HL-60 (cell line): ENCODE measurements at regions not wholly inside any gene's neighbourhood (a gene's known extent, or its start where the extent isn't known, plus 50 kb on each side); places are given as distances from the start of the nearest gene placed in this dataset.

Source experiments
- DNase-seq, 2 experiments: peaks; one replicate each; pipeline ENCODE4 v3.0.0-alpha.2; 2010 to 2020; ENCODE audit warnings: low read depth in 1 of 2, low spot score in 1 of 2
- H3K27ac ChIP-seq: fragments of 250-450 bp; sonication (Bioruptor Pico); replicated peaks from 2 replicates; pipeline ENCODE4 v1.5.1; 2020; ENCODE audit warnings: mild to moderate bottlenecking, moderate library complexity
- H3K27me3 ChIP-seq: fragments of 250-450 bp; sonication (Bioruptor Pico); 2 replicates; pipeline ENCODE4 v1.5.1; 2021; ENCODE audit warnings: mild to moderate bottlenecking, moderate library complexity; ENCODE audit not compliant: insufficient read depth, poor library complexity, severe bottlenecking
- H3K4me3 ChIP-seq: replicated peaks from 2 replicates; pipeline ENCODE4 v1.5.1; 2011; ENCODE audit warnings: mild to moderate bottlenecking, control low read depth, low read length; ENCODE audit not compliant: insufficient read depth
- GABPA ChIP-seq: IDR thresholded peaks from 2 replicates; pipeline ENCODE4 v1.6.1; 2012; ENCODE audit warnings: low read depth
- POLR2AphosphoS5 ChIP-seq: IDR thresholded peaks from 2 replicates; pipeline ENCODE4 v1.6.1; 2012; ENCODE audit warnings: low read depth
- SPI1 ChIP-seq: IDR thresholded peaks from 2 replicates; pipeline ENCODE4 v1.6.1; 2012; ENCODE audit warnings: low read depth, mild to moderate bottlenecking, borderline replicate concordance
- TF ChIP-seq, protein P1 (sequence below): IDR thresholded peaks from 2 replicates; pipeline ENCODE4 v1.6.1; 2012; ENCODE audit warnings: low read depth; ENCODE audit not compliant: insufficient replicate concordance
- TF ChIP-seq, protein P2 (sequence below): IDR thresholded peaks from one replicate; pipeline ENCODE4 v1.5.1; 2011; ENCODE audit warnings: low read length, control low read depth, inconsistent platforms; ENCODE audit not compliant: insufficient read depth

DNA sequence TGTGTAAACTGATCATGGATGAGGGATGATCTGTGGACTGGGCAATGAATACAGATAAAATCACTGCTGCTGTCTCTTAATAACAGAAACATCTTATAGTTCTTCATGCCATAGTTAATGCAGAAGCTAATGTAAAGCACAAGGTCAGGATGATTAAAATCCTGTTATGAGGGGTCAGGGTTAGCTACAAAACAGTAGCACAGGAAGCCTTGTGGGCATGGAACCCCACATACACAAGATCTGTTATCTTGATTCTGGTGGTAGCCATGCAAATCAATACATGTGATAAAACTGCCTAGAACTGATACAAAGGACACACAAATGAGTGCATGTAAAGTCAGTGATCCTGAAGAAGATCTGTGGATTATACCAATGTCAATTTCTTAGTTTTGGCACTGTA lies 96.4 kb downstream of the KLF12 start:
- Histone ChIP-seq H3K27me3 (no peaks in the 10 kb centered on the region), H3K27ac (no peak overlapping the region), H3K4me3 (no peak overlapping the region)
- DNase-seq, result no peak
- TF ChIP-seq, protein P1, sequence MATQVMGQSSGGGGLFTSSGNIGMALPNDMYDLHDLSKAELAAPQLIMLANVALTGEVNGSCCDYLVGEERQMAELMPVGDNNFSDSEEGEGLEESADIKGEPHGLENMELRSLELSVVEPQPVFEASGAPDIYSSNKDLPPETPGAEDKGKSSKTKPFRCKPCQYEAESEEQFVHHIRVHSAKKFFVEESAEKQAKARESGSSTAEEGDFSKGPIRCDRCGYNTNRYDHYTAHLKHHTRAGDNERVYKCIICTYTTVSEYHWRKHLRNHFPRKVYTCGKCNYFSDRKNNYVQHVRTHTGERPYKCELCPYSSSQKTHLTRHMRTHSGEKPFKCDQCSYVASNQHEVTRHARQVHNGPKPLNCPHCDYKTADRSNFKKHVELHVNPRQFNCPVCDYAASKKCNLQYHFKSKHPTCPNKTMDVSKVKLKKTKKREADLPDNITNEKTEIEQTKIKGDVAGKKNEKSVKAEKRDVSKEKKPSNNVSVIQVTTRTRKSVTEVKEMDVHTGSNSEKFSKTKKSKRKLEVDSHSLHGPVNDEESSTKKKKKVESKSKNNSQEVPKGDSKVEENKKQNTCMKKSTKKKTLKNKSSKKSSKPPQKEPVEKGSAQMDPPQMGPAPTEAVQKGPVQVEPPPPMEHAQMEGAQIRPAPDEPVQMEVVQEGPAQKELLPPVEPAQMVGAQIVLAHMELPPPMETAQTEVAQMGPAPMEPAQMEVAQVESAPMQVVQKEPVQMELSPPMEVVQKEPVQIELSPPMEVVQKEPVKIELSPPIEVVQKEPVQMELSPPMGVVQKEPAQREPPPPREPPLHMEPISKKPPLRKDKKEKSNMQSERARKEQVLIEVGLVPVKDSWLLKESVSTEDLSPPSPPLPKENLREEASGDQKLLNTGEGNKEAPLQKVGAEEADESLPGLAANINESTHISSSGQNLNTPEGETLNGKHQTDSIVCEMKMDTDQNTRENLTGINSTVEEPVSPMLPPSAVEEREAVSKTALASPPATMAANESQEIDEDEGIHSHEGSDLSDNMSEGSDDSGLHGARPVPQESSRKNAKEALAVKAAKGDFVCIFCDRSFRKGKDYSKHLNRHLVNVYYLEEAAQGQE, result no peak
- TF ChIP-seq, protein P2, sequence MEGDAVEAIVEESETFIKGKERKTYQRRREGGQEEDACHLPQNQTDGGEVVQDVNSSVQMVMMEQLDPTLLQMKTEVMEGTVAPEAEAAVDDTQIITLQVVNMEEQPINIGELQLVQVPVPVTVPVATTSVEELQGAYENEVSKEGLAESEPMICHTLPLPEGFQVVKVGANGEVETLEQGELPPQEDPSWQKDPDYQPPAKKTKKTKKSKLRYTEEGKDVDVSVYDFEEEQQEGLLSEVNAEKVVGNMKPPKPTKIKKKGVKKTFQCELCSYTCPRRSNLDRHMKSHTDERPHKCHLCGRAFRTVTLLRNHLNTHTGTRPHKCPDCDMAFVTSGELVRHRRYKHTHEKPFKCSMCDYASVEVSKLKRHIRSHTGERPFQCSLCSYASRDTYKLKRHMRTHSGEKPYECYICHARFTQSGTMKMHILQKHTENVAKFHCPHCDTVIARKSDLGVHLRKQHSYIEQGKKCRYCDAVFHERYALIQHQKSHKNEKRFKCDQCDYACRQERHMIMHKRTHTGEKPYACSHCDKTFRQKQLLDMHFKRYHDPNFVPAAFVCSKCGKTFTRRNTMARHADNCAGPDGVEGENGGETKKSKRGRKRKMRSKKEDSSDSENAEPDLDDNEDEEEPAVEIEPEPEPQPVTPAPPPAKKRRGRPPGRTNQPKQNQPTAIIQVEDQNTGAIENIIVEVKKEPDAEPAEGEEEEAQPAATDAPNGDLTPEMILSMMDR, result no peak
- TF ChIP-seq POLR2AphosphoS5, result no peak

DNA sequence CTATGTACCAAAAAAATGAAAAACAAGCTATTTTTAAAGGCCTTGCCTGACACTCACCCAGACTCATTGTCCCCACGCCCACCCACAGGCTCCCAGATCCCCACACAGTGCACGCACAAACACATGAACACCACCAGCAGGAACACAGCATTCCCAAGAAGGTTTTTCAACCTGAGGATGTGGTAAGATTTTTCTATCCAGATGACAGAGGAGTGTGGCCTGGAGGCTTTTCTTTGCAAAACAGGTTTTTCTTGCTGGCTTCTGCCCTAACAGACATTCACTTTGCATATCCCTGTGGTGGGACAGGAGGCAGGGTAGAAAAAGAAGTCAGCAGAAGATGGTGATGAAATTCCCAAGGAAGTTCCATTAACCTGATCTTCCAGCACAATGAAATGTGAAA lies 97.8 kb downstream of the KLF12 start:
- Histone ChIP-seq H3K27ac (no peak overlapping the region), H3K27me3 (no peaks in the 10 kb centered on the region), H3K4me3 (no peak overlapping the region)
- no peak for TF ChIP-seq GABPA
- no peak for DNase-seq

DNA sequence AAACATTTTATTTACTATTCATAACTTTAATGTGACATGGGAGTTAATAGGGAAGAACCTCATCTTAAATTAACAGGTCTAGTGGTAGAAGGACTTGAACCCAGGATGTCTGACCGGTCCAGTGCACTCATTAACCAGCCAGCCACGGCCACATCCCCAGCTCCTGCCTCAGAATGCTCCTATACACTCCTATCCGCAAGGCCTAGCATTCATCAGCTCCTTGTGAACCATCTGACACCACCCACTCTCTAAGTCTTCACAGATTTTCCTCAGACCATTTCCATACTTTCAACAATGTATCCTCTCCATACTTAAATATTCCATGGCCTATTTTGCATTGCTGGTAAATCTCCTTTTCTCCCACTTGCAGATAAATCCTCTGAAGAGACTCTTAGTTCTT lies 98.3 kb downstream of the KLF12 start:
- Histone ChIP-seq H3K27me3 (no peaks in the 10 kb centered on the region), H3K27ac (no peak overlapping the region), H3K4me3 (no peak overlapping the region)
- DNase-seq, result no peak
- TF ChIP-seq, protein P2, result no peak
- TF ChIP-seq, protein P1, result no peak
- TF ChIP-seq GABPA (no peak), SPI1 (no peak), POLR2AphosphoS5 (no peak)

DNA sequence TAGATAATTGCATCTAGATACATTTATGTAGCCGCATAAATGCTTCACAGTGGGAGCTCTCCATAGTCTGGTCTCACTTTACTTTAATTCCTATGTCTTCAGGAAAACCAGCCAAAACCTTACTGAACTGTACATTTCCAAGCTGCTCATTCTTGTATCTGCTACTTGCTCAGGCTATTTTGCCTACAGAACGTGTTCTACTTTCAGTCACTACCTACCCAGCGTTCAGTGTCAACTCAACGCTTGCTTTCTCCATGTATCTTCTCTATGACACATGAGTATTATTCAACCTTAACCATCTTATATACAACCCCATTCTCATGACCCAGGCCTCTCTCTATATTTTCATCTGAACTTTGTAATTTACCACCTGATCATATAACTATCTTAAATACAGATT lies 101.9 kb downstream of the KLF12 start:
- H3K27ac ChIP-seq, result no peak overlapping the region
- TF ChIP-seq POLR2AphosphoS5 (no peak), SPI1 (no peak), GABPA (no peak)
- TF ChIP-seq, protein P2, result no peak
- TF ChIP-seq, protein P1, result no peak
- no peak for DNase-seq
- H3K27me3 ChIP-seq, result no peaks in the 10 kb centered on the region
- H3K4me3 ChIP-seq, result no peak overlapping the region
